SK-N-SH treated with all-trans-retinoic acid at 6 μM for 48 hours (cell line): ENCODE measurements at regions not wholly inside any gene's neighbourhood (a gene's known extent, or its start where the extent isn't known, plus 50 kb on each side); places are given as distances from the start of the nearest gene placed in this dataset.

ENCODE experiments used
- ATAC-seq: fragments of 200-7000 bp; cut with Tn5 transposase; 3 replicates; pipeline ENCODE4 v1.9.1; 2020; ENCODE audit warnings: mild to moderate bottlenecking, moderate library complexity
- BACH2 ChIP-seq: fragments of 250-450 bp; sonication (Bioruptor Pico); IDR thresholded peaks from 2 replicates; pipeline ENCODE4 v1.9.0; 2021; ENCODE audit warnings: mild to moderate bottlenecking, borderline replicate concordance
- CREB5 ChIP-seq: fragments of 250-450 bp; sonication (Bioruptor Pico); IDR thresholded peaks from 2 replicates; pipeline ENCODE4 v1.5.1; 2020; ENCODE audit warnings: low read depth, mild to moderate bottlenecking, moderate library complexity
- CSRNP3 ChIP-seq: fragments of 250-450 bp; sonication (Bioruptor Pico); IDR thresholded peaks from 2 replicates; pipeline ENCODE4 v1.5.1; 2021; ENCODE audit warnings: mild to moderate bottlenecking, moderate library complexity
- ESRRG ChIP-seq: fragments of 250-450 bp; sonication (Bioruptor Pico); IDR thresholded peaks from 2 replicates; pipeline ENCODE4 v1.6.1; 2021; ENCODE audit warnings: mild to moderate bottlenecking
- GLIS3 ChIP-seq: fragments of 250-450 bp; sonication (Bioruptor Pico); IDR thresholded peaks from 2 replicates; pipeline ENCODE4 v1.5.0; 2020; ENCODE audit warnings: mild to moderate bottlenecking, moderate library complexity
- ISL1 ChIP-seq: fragments of 250-450 bp; sonication (Bioruptor Pico); IDR thresholded peaks from 2 replicates; pipeline ENCODE4 v2.1.2; 2022; ENCODE audit warnings: mild to moderate bottlenecking, moderate library complexity
- OSR1 ChIP-seq: fragments of 250-450 bp; sonication (Bioruptor Pico); IDR thresholded peaks from 2 replicates; pipeline ENCODE4 v1.8.0; 2022; ENCODE audit warnings: moderate library complexity, mild to moderate bottlenecking, inconsistent platforms
- POU6F1 ChIP-seq: fragments of 250-450 bp; sonication (Bioruptor Pico); IDR thresholded peaks from 2 replicates; pipeline ENCODE4 v1.8.0; 2021; ENCODE audit warnings: low read depth, mild to moderate bottlenecking, moderate library complexity, borderline replicate concordance
- PPARA ChIP-seq: fragments of 250-450 bp; sonication (Bioruptor Pico); IDR thresholded peaks from 2 replicates; pipeline ENCODE4 v1.5.0; 2020; ENCODE audit warnings: mild to moderate bottlenecking, borderline replicate concordance
- RARB ChIP-seq: fragments of 250-450 bp; sonication (Bioruptor Pico); IDR thresholded peaks from 2 replicates; pipeline ENCODE4 v1.8.0; 2021; ENCODE audit warnings: mild to moderate bottlenecking, moderate library complexity
- TCF4 ChIP-seq: fragments of 250-450 bp; sonication (Bioruptor Pico); IDR thresholded peaks from 2 replicates; pipeline ENCODE4 v1.8.0; 2021; ENCODE audit warnings: mild to moderate bottlenecking, moderate library complexity, borderline replicate concordance
- TOX ChIP-seq: fragments of 250-450 bp; sonication (Bioruptor Pico); IDR thresholded peaks from 2 replicates; pipeline ENCODE4 v1.8.0; 2021; ENCODE audit warnings: mild to moderate bottlenecking, moderate library complexity, borderline replicate concordance
- TSHZ2 ChIP-seq: fragments of 250-450 bp; sonication (Bioruptor Pico); IDR thresholded peaks from 2 replicates; pipeline ENCODE4 v1.5.0; 2020; ENCODE audit warnings: mild to moderate bottlenecking, moderate library complexity
- ZFP3 ChIP-seq: fragments of 250-450 bp; sonication (Bioruptor Pico); IDR thresholded peaks from 2 replicates; pipeline ENCODE4 v1.5.0; 2020; ENCODE audit warnings: mild to moderate bottlenecking, moderate library complexity
- ZFP30 ChIP-seq: fragments of 450-650 bp; formaldehyde crosslinking; IDR thresholded peaks from 2 replicates; pipeline ENCODE4 v1.5.0; 2022; ENCODE audit warnings: mild to moderate bottlenecking, moderate library complexity
- ZNF565 ChIP-seq: fragments of 450-650 bp; formaldehyde crosslinking; conservative IDR thresholded peaks from 2 replicates; pipeline ENCODE4 v1.5.0; 2020; ENCODE audit warnings: low read depth, mild to moderate bottlenecking, moderate library complexity
- ZNF70 ChIP-seq: fragments of 450-650 bp; formaldehyde crosslinking; IDR thresholded peaks from 2 replicates; pipeline ENCODE4 v1.5.0; 2020; ENCODE audit warnings: mild to moderate bottlenecking, moderate library complexity
- ZNF8 ChIP-seq: fragments of 450-650 bp; formaldehyde crosslinking; IDR thresholded peaks from 2 replicates; pipeline ENCODE4 v1.5.0; 2020; ENCODE audit warnings: mild to moderate bottlenecking, moderate library complexity

- TF ChIP-seq CSRNP3 (CRISPR knock-in tag), result no peak
- TF ChIP-seq, all 23 proteins: peak for 0
These were observed 199.8 kb upstream of the SASH1 start (continued) for GRCh38 chr6:148142821-148143220.

- TF ChIP-seq RARB (CRISPR knock-in tag) (no peak), TCF4 (CRISPR knock-in tag) (no peak), POU6F1 (no peak)
- TF ChIP-seq, all 23 proteins: peak for 0
- ATAC-seq, result no peak
These were observed 198.9 kb upstream of the SASH1 start for GRCh38 chr6:148143771-148144170.

GRCh38 chr6:148144917-148145521 lies 197.6 kb upstream of the SASH1 start:
- ATAC-seq, result peak; percentile 94

More at GRCh38 chr6:148144917-148145521, 197.6 kb upstream of the SASH1 start:
- TF ChIP-seq TSHZ2 (CRISPR knock-in tag) (no peak), ZFP30 (CRISPR knock-in tag) (no peak), ESRRG (no peak), ZNF70 (CRISPR knock-in tag) (no peak), ZNF8 (CRISPR knock-in tag) (no peak), BACH2 (CRISPR knock-in tag) (no peak), CSRNP3 (CRISPR knock-in tag) (no peak), OSR1 (CRISPR knock-in tag) (no peak), RARB (CRISPR knock-in tag) (no peak), ZFP3 (no peak), ZNF565 (CRISPR knock-in tag) (no peak), GLIS3 (CRISPR knock-in tag) (no peak), ISL1 (no peak), TOX (no peak), PPARA (CRISPR knock-in tag) (no peak), CREB5 (CRISPR knock-in tag) (no peak)
